Stimulated activated CD8-positive, alpha-beta memory T cell treated with anti-CD3 and anti-CD28 coated beads, Interleukin-4, amount 100 ng/mL, for 4 hours (primary cell): ENCODE measurements at regions not wholly inside any gene's neighbourhood (a gene's known extent, or its start where the extent isn't known, plus 50 kb on each side); places are given as distances from the start of the nearest gene placed in this dataset.

Experiments used
- DNase-seq, 2 donors: peaks; one replicate each; pipeline ENCODE4 v3.0.0-alpha.2; 2020; ENCODE audit warnings: low read depth in 2 of 2, low spot score in 1 of 2

- no peak for DNase-seq
These were observed 267.4 kb downstream of the ALG10 start for GRCh38 chr12:34289431-34290380.

- DNase-seq: no peak
These were observed 268.2 kb downstream of the ALG10 start for GRCh38 chr12:34290381-34290995.

GRCh38 chr12:34291001-34291400, 268.7 kb downstream of the ALG10 start:
- DNase-seq: no peak

GRCh38 chr12:34291426-34291901, 269.2 kb downstream of the ALG10 start:
- DNase-seq: no peak

GRCh38 chr12:34292736-34293625, 270.7 kb downstream of the ALG10 start:
- DNase-seq: no peak

GRCh38 chr12:34294137-34294536, 271.8 kb downstream of the ALG10 start:
- DNase-seq: no peak

GRCh38 chr12:34294671-34295365, 272.5 kb downstream of the ALG10 start:
- no peak for DNase-seq

GRCh38 chr12:34295366-34296142, 273.3 kb downstream of the ALG10 start:
- no peak for DNase-seq

GRCh38 chr12:34296143-34297041, 274.1 kb downstream of the ALG10 start:
- DNase-seq: no peak

GRCh38 chr12:34297126-34297789, 275.0 kb downstream of the ALG10 start:
- no peak for DNase-seq

GRCh38 chr12:34297790-34298164, 275.5 kb downstream of the ALG10 start:
- DNase-seq: no peak

GRCh38 chr12:34298176-34298970, 276.1 kb downstream of the ALG10 start:
- DNase-seq: no peak

- DNase-seq: no peak
These were observed 276.9 kb downstream of the ALG10 start for GRCh38 chr12:34298971-34299801.

GRCh38 chr12:34299802-34300193, 277.5 kb downstream of the ALG10 start:
- DNase-seq: no peak

- no peak for DNase-seq
These were observed 278.3 kb downstream of the ALG10 start for GRCh38 chr12:34300376-34301250.
